ENCODE measurements at regions not wholly inside any gene's neighbourhood (a gene's known extent, or its start where the extent isn't known, plus 50 kb on each side); places are given as distances from the start of the nearest gene placed in this dataset.

- DNase-seq (ENCODE audit: extremely low read depth, low read depth): no peak
- TF ChIP-seq CTCF (IDR thresholded peaks at IDR 0.05; ENCODE audit: low read depth, low read length): no peak
These were observed 64.6 kb upstream of the ELOVL5 start for GRCh38 chr6:53413326-53413725.

GRCh38 chr6:53412751-53413150, 64.0 kb upstream of the ELOVL5 start:
- no peak for TF ChIP-seq CTCF (IDR thresholded peaks at IDR 0.05; ENCODE audit: low read depth, low read length)
- no peak for DNase-seq (ENCODE audit: extremely low read depth, low read depth)

- no peak for TF ChIP-seq CTCF (IDR thresholded peaks at IDR 0.05; ENCODE audit: low read depth, low read length)
- DNase-seq (ENCODE audit: extremely low read depth, low read depth): no peak
These were observed 63.4 kb upstream of the ELOVL5 start for GRCh38 chr6:53412021-53412715.

- TF ChIP-seq CTCF (IDR thresholded peaks at IDR 0.05; ENCODE audit: low read depth, low read length): no peak
- no peak for DNase-seq (ENCODE audit: extremely low read depth, low read depth)
These were observed 62.7 kb upstream of the ELOVL5 start for GRCh38 chr6:53411451-53411850.

GRCh38 chr6:53410508-53411258, 61.9 kb upstream of the ELOVL5 start:
- peak; percentile 3 for DNase-seq (ENCODE audit: extremely low read depth, low read depth)

GRCh38 chr6:53408826-53409225, 60.1 kb upstream of the ELOVL5 start:
- no peak for TF ChIP-seq CTCF (IDR thresholded peaks at IDR 0.05; ENCODE audit: low read depth, low read length)

More at GRCh38 chr6:53410508-53411258, 61.9 kb upstream of the ELOVL5 start:
- TF ChIP-seq CTCF (IDR thresholded peaks at IDR 0.05; ENCODE audit: low read depth, low read length): peak; percentile 76

GRCh38 chr6:53399027-53399344, 50.2 kb upstream of the ELOVL5 start:
- no peak for TF ChIP-seq CTCF (IDR thresholded peaks at IDR 0.05; ENCODE audit: low read depth, low read length)
- DNase-seq (ENCODE audit: extremely low read depth, low read depth): no peak

More at GRCh38 chr6:53408826-53409225, 60.1 kb upstream of the ELOVL5 start:
- no peak for DNase-seq (ENCODE audit: extremely low read depth, low read depth)

All from AG09319 (cell line).